Prostate gland (tissue), 2 donors: ENCODE measurements at regions not wholly inside any gene's neighbourhood (a gene's known extent, or its start where the extent isn't known, plus 50 kb on each side); places are given as distances from the start of the nearest gene placed in this dataset.

Experiments
- POLR2A ChIP-seq: fragments of 450-650 bp; IDR thresholded peaks from one replicate; pipeline ENCODE4 v1.6.1; 2016; ENCODE audit warnings: antibody characterized with exemption, mild to moderate bottlenecking
- TF ChIP-seq, protein P1 (sequence below), 4 experiments: fragments of 200-600 bp in 2 of 4; fragments of 450-650 bp in 2 of 4; sonication (generic) in 2 of 4; IDR thresholded peaks; 1 replicate in 3 of 4; 2 replicates in 1 of 4; pipeline ENCODE4 v1.5.1; 2016 to 2019; ENCODE audit warnings: antibody characterized with exemption in 4 of 4, mild to moderate bottlenecking in 2 of 4, moderate library complexity in 2 of 4

DNA sequence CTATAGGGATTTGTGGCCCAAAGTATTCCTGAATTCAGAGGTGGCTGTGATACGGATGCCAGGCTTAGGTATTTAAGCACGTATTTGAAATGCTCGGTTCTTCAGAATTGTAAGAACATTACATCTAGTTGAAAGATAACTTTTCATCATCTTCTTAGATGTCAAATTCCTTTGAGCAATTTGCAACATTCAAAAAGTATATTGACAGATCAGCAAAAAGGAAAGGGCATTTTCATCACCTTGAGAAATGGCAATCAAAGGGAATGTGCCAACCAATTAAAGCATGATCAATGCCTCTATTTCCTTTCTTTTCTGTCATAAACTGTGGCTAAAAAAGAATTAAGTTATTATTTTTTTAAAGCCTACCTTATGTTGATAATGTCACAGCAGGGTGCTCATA lies 66.3 kb upstream of the LRRTM4 start:
- TF ChIP-seq, protein P1, sequence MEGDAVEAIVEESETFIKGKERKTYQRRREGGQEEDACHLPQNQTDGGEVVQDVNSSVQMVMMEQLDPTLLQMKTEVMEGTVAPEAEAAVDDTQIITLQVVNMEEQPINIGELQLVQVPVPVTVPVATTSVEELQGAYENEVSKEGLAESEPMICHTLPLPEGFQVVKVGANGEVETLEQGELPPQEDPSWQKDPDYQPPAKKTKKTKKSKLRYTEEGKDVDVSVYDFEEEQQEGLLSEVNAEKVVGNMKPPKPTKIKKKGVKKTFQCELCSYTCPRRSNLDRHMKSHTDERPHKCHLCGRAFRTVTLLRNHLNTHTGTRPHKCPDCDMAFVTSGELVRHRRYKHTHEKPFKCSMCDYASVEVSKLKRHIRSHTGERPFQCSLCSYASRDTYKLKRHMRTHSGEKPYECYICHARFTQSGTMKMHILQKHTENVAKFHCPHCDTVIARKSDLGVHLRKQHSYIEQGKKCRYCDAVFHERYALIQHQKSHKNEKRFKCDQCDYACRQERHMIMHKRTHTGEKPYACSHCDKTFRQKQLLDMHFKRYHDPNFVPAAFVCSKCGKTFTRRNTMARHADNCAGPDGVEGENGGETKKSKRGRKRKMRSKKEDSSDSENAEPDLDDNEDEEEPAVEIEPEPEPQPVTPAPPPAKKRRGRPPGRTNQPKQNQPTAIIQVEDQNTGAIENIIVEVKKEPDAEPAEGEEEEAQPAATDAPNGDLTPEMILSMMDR (IDR thresholded peaks at IDR 0.05), result no peak
- no peak for TF ChIP-seq POLR2A
